Fibroblast of the aortic adventitia (primary cell): ENCODE measurements at regions not wholly inside any gene's neighbourhood (a gene's known extent, or its start where the extent isn't known, plus 50 kb on each side); places are given as distances from the start of the nearest gene placed in this dataset.

ENCODE experiments used
- DNase-seq: peaks from one replicate; pipeline ENCODE4 v3.0.0-alpha.2; 2010; ENCODE audit warnings: low read depth
- H3K4me3 ChIP-seq: 2 replicates; pipeline ENCODE4 v1.5.1; 2011; ENCODE audit warnings: low read depth, mild to moderate bottlenecking, control low read depth, low read length, moderate library complexity
- CTCF ChIP-seq: IDR thresholded peaks from 2 replicates; pipeline ENCODE4 v1.5.1; 2011; ENCODE audit warnings: mild to moderate bottlenecking, low read length, control low read depth, inconsistent platforms; ENCODE audit not compliant: insufficient read depth

GRCh38 chr4:167587361-167587760, 353.1 kb upstream of the SPOCK3 start:
- no peak for TF ChIP-seq CTCF
- no peak for DNase-seq
- no peak overlapping the region for H3K4me3 ChIP-seq

GRCh38 chr4:167595898-167596297, 361.6 kb upstream of the SPOCK3 start:
- H3K4me3 ChIP-seq: no peak overlapping the region
- DNase-seq: no peak
- no peak for TF ChIP-seq CTCF

GRCh38 chr4:167602157-167602556, 367.9 kb upstream of the SPOCK3 start:
- peak; percentile 10 for DNase-seq
- TF ChIP-seq CTCF: no peak
- H3K4me3 ChIP-seq: no peak overlapping the region

GRCh38 chr4:167606551-167606950, 372.3 kb upstream of the SPOCK3 start:
- DNase-seq: no peak
- no peak for TF ChIP-seq CTCF
- no peak overlapping the region for H3K4me3 ChIP-seq

- H3K4me3 ChIP-seq: no peak overlapping the region
- TF ChIP-seq CTCF: no peak
- no peak for DNase-seq
Observed at GRCh38 chr4:167613381-167613780, 379.1 kb upstream of the SPOCK3 start.

- TF ChIP-seq CTCF: no peak
- peak; percentile 67 for DNase-seq
- no peak overlapping the region for H3K4me3 ChIP-seq
Observed at GRCh38 chr4:167614866-167615265, 380.6 kb upstream of the SPOCK3 start.

GRCh38 chr4:167616476-167616875, 382.2 kb upstream of the SPOCK3 start:
- no peak for TF ChIP-seq CTCF
- peak; percentile 11 for DNase-seq
- no peak overlapping the region for H3K4me3 ChIP-seq
